GM23338 (cell line): ENCODE measurements at regions not wholly inside any gene's neighbourhood (a gene's known extent, or its start where the extent isn't known, plus 50 kb on each side); places are given as distances from the start of the nearest gene placed in this dataset.
A peak's percentile ranks its signal among the peaks of the same experiment; 100 is the strongest.

Experiments
- ATAC-seq: fragments of 200-7000 bp; cut with Tn5 transposase; 3 replicates; pipeline ENCODE4 v1.9.1; 2020
- DNase-seq: peaks from one replicate; pipeline ENCODE4 v3.0.0-alpha.2; 2015; ENCODE audit warnings: low spot score
- H2AFZ ChIP-seq: fragments of 200-600 bp; sonication (generic); 2 replicates; pipeline ENCODE4 v1.8.0; 2016; ENCODE audit warnings: antibody characterized with exemption, mild to moderate bottlenecking, moderate library complexity
- H3F3A ChIP-seq: fragments of 200-600 bp; sonication (generic); replicated peaks from 2 replicates; pipeline ENCODE4 v1.8.0; 2017; ENCODE audit warnings: antibody characterized with exemption, mixed run types, low read depth
- H3K27ac ChIP-seq: fragments of 200-600 bp; sonication (generic); 2 replicates; pipeline ENCODE4 v1.6.1; 2016; ENCODE audit warnings: low read depth
- H3K27me3 ChIP-seq: fragments of 200-600 bp; sonication (generic); 2 replicates; pipeline ENCODE4 v1.8.0; 2016; ENCODE audit warnings: mild to moderate bottlenecking, mixed run types, moderate library complexity; ENCODE audit not compliant: insufficient read depth
- H3K36me3 ChIP-seq: fragments of 200-600 bp; sonication (generic); 2 replicates; pipeline ENCODE4 v1.8.0; 2016; ENCODE audit warnings: mild to moderate bottlenecking; ENCODE audit not compliant: insufficient read depth
- H3K4me1 ChIP-seq: fragments of 200-600 bp; sonication (generic); 2 replicates; pipeline ENCODE4 v1.8.0; 2016; ENCODE audit warnings: mild to moderate bottlenecking, moderate library complexity; ENCODE audit not compliant: insufficient read depth
- H3K4me2 ChIP-seq: fragments of 200-600 bp; sonication (generic); 2 replicates; pipeline ENCODE4 v1.7.1; 2017; ENCODE audit warnings: mixed run types
- H3K4me3 ChIP-seq: fragments of 200-600 bp; sonication (generic); 2 replicates; pipeline ENCODE4 v1.6.1; 2016; ENCODE audit warnings: mixed run types
- H3K79me2 ChIP-seq: fragments of 200-600 bp; sonication (generic); replicated peaks from 2 replicates; pipeline ENCODE4 v1.8.0; 2017; ENCODE audit warnings: mild to moderate bottlenecking; ENCODE audit not compliant: insufficient read depth
- H3K9me2 ChIP-seq: fragments of 200-600 bp; sonication (generic); 2 replicates; pipeline ENCODE4 v1.8.0; 2017; ENCODE audit not compliant: insufficient read depth
- H4K20me1 ChIP-seq: fragments of 200-600 bp; sonication (generic); replicated peaks from 2 replicates; pipeline ENCODE4 v1.8.0; 2017; ENCODE audit warnings: mild to moderate bottlenecking; ENCODE audit not compliant: insufficient read depth
- H3K27ac Mint-ChIP-seq: 2 replicates; pipeline ENCODE4 v1.8.0; 2020; ENCODE audit warnings: inconsistent platforms, mild to moderate bottlenecking, moderate library complexity, mixed read lengths
- H3K27me3 Mint-ChIP-seq: 3 replicates; pipeline ENCODE4 v1.8.0; 2022; ENCODE audit warnings: low read depth, mild to moderate bottlenecking, moderate library complexity, mixed read lengths, inconsistent platforms; ENCODE audit not compliant: insufficient read depth, poor library complexity
- H3K36me3 Mint-ChIP-seq: 3 replicates; pipeline ENCODE4 v1.8.0; 2021; ENCODE audit warnings: low read depth, mild to moderate bottlenecking, inconsistent platforms, moderate library complexity, mixed read lengths
- H3K4me1 Mint-ChIP-seq: 3 replicates; pipeline ENCODE4 v1.8.0; 2020; ENCODE audit warnings: mild to moderate bottlenecking, inconsistent platforms, mixed read lengths
- H3K4me3 Mint-ChIP-seq: 3 replicates; pipeline ENCODE4 v1.8.0; 2021; ENCODE audit warnings: moderate library complexity, mild to moderate bottlenecking, inconsistent platforms, mixed read lengths
- H3K9me3 Mint-ChIP-seq: 3 replicates; pipeline ENCODE4 v1.8.0; 2020; ENCODE audit warnings: moderate library complexity, mild to moderate bottlenecking, inconsistent platforms, mixed read lengths
- CREB1 ChIP-seq: fragments of 250-450 bp; sonication (Bioruptor Pico); IDR thresholded peaks from 2 replicates; pipeline ENCODE4 v1.5.0; 2020; ENCODE audit warnings: low read depth, mild to moderate bottlenecking, moderate library complexity
- EZH2 ChIP-seq: fragments of 200-600 bp; sonication (generic); IDR thresholded peaks from one replicate; pipeline ENCODE4 v1.8.0; 2017; ENCODE audit warnings: antibody characterized with exemption, mild to moderate bottlenecking, low read depth; ENCODE audit not compliant: unreplicated experiment
- EZH2phosphoT487 ChIP-seq: fragments of 200-600 bp; sonication (generic); IDR thresholded peaks from one replicate; pipeline ENCODE4 v1.8.1; 2018; ENCODE audit warnings: antibody characterized with exemption; ENCODE audit not compliant: unreplicated experiment
- JUNB ChIP-seq: IDR thresholded peaks from one replicate; pipeline ENCODE4 v1.6.1; 2016; ENCODE audit warnings: antibody characterized with exemption; ENCODE audit not compliant: unreplicated experiment
- NANOG ChIP-seq: IDR thresholded peaks from 2 replicates; pipeline ENCODE4 v1.6.1; 2016; ENCODE audit warnings: antibody characterized with exemption, borderline replicate concordance
- POLR2AphosphoS5 ChIP-seq: IDR thresholded peaks from 2 replicates; pipeline ENCODE4 v1.6.1; 2016; ENCODE audit warnings: antibody characterized with exemption, low read depth
- STAT1 ChIP-seq: IDR thresholded peaks from one replicate; pipeline ENCODE4 v1.6.1; 2016; ENCODE audit warnings: antibody characterized with exemption; ENCODE audit not compliant: unreplicated experiment
- ZNF114 ChIP-seq: fragments of 250-450 bp; sonication (Bioruptor Pico); IDR thresholded peaks from 2 replicates; pipeline ENCODE4 v1.5.0; 2020; ENCODE audit warnings: mild to moderate bottlenecking, moderate library complexity
- ZNF331 ChIP-seq: fragments of 250-450 bp; sonication (Bioruptor Pico); IDR thresholded peaks from 2 replicates; pipeline ENCODE4 v1.5.0; 2020; ENCODE audit warnings: low read depth, mild to moderate bottlenecking, moderate library complexity
- TF ChIP-seq, protein P1 (sequence below): IDR thresholded peaks from 2 replicates; pipeline ENCODE4 v1.6.1; 2016; ENCODE audit warnings: antibody characterized with exemption
- TF ChIP-seq, protein P2 (sequence below): IDR thresholded peaks from one replicate; pipeline ENCODE4 v1.6.1; 2018; ENCODE audit warnings: antibody characterized with exemption; ENCODE audit not compliant: unreplicated experiment
- TF ChIP-seq, protein P3 (sequence below), 2 experiments: fragments of 200-600 bp in 1 of 2; sonication (generic) in 1 of 2; conservative IDR thresholded peaks; 2 replicates each; pipeline versions ENCODE4 v1.5.1 to v1.6.1; 2016 to 2017; ENCODE audit warnings: antibody characterized with exemption in 2 of 2, low read depth in 2 of 2, mild to moderate bottlenecking in 2 of 2, moderate library complexity in 1 of 2
- TF ChIP-seq, protein P4 (sequence below): fragments of 250-450 bp; sonication (Bioruptor Pico); IDR thresholded peaks from 2 replicates; pipeline ENCODE4 v1.5.0; 2020; ENCODE audit warnings: mild to moderate bottlenecking, moderate library complexity

DNA sequence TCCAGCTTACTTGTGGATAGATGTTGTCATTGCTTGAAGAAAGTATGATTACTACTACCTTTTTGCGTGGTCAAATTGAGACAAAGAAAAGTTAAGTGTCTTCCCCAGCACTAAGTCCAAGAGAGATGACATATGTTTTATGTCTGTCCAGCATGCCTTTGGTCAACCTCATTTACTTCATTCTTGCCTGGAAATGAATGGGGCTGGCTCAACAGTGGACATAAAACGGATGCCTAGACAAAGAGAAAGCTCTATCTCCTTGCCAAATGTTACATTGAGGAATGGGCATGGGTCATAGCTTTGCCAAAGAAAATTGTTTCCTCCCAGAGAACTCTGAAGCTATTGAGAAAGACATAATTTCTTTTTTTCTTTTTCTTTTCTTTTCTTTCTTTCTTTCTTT, 82.4 kb upstream of the PLPPR4 start:
- Histone ChIP-seq H3K4me1 (no peaks in the 10 kb centered on the region), H3K4me3 (no peak overlapping the region), H3K79me2 (no peaks in the 10 kb centered on the region), H3F3A (no peaks in the 10 kb centered on the region), H2AFZ (peak overlapping the region; percentile 67; the same call in 1 of the 2 replicates), H3K27ac (no peak overlapping the region), H3K27me3 (no peaks in the 10 kb centered on the region), H3K9me2 (no peaks in the 10 kb centered on the region), H4K20me1 (no peaks in the 10 kb centered on the region), H3K4me2 (no peak overlapping the region), H3K36me3 (no peaks in the 10 kb centered on the region)
- no peaks in the 10 kb centered on the region for H3K27me3 Mint-ChIP-seq
- H3K36me3 Mint-ChIP-seq: no peaks in the 10 kb centered on the region
- no peaks in the 10 kb centered on the region for H3K9me3 Mint-ChIP-seq
- ATAC-seq: no peak
- no peaks in the 10 kb centered on the region for H3K4me1 Mint-ChIP-seq
- no peak overlapping the region for H3K4me3 Mint-ChIP-seq
- no peak overlapping the region for H3K27ac Mint-ChIP-seq
- TF ChIP-seq, protein P1, sequence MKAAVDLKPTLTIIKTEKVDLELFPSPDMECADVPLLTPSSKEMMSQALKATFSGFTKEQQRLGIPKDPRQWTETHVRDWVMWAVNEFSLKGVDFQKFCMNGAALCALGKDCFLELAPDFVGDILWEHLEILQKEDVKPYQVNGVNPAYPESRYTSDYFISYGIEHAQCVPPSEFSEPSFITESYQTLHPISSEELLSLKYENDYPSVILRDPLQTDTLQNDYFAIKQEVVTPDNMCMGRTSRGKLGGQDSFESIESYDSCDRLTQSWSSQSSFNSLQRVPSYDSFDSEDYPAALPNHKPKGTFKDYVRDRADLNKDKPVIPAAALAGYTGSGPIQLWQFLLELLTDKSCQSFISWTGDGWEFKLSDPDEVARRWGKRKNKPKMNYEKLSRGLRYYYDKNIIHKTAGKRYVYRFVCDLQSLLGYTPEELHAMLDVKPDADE: no peak
- TF ChIP-seq POLR2AphosphoS5: no peak
- TF ChIP-seq EZH2: no peak
- TF ChIP-seq, protein P2, sequence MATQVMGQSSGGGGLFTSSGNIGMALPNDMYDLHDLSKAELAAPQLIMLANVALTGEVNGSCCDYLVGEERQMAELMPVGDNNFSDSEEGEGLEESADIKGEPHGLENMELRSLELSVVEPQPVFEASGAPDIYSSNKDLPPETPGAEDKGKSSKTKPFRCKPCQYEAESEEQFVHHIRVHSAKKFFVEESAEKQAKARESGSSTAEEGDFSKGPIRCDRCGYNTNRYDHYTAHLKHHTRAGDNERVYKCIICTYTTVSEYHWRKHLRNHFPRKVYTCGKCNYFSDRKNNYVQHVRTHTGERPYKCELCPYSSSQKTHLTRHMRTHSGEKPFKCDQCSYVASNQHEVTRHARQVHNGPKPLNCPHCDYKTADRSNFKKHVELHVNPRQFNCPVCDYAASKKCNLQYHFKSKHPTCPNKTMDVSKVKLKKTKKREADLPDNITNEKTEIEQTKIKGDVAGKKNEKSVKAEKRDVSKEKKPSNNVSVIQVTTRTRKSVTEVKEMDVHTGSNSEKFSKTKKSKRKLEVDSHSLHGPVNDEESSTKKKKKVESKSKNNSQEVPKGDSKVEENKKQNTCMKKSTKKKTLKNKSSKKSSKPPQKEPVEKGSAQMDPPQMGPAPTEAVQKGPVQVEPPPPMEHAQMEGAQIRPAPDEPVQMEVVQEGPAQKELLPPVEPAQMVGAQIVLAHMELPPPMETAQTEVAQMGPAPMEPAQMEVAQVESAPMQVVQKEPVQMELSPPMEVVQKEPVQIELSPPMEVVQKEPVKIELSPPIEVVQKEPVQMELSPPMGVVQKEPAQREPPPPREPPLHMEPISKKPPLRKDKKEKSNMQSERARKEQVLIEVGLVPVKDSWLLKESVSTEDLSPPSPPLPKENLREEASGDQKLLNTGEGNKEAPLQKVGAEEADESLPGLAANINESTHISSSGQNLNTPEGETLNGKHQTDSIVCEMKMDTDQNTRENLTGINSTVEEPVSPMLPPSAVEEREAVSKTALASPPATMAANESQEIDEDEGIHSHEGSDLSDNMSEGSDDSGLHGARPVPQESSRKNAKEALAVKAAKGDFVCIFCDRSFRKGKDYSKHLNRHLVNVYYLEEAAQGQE: no peak
- TF ChIP-seq ZNF114 (CRISPR knock-in tag): no peak
- TF ChIP-seq CREB1: no peak
- no peak for TF ChIP-seq ZNF331 (CRISPR knock-in tag)
- TF ChIP-seq, protein P3, sequence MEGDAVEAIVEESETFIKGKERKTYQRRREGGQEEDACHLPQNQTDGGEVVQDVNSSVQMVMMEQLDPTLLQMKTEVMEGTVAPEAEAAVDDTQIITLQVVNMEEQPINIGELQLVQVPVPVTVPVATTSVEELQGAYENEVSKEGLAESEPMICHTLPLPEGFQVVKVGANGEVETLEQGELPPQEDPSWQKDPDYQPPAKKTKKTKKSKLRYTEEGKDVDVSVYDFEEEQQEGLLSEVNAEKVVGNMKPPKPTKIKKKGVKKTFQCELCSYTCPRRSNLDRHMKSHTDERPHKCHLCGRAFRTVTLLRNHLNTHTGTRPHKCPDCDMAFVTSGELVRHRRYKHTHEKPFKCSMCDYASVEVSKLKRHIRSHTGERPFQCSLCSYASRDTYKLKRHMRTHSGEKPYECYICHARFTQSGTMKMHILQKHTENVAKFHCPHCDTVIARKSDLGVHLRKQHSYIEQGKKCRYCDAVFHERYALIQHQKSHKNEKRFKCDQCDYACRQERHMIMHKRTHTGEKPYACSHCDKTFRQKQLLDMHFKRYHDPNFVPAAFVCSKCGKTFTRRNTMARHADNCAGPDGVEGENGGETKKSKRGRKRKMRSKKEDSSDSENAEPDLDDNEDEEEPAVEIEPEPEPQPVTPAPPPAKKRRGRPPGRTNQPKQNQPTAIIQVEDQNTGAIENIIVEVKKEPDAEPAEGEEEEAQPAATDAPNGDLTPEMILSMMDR (conservative IDR thresholded peaks at IDR 0.05; ENCODE audit: low read depth in 2 of 2): no peak
- TF ChIP-seq STAT1: no peak
- TF ChIP-seq, protein P4, sequence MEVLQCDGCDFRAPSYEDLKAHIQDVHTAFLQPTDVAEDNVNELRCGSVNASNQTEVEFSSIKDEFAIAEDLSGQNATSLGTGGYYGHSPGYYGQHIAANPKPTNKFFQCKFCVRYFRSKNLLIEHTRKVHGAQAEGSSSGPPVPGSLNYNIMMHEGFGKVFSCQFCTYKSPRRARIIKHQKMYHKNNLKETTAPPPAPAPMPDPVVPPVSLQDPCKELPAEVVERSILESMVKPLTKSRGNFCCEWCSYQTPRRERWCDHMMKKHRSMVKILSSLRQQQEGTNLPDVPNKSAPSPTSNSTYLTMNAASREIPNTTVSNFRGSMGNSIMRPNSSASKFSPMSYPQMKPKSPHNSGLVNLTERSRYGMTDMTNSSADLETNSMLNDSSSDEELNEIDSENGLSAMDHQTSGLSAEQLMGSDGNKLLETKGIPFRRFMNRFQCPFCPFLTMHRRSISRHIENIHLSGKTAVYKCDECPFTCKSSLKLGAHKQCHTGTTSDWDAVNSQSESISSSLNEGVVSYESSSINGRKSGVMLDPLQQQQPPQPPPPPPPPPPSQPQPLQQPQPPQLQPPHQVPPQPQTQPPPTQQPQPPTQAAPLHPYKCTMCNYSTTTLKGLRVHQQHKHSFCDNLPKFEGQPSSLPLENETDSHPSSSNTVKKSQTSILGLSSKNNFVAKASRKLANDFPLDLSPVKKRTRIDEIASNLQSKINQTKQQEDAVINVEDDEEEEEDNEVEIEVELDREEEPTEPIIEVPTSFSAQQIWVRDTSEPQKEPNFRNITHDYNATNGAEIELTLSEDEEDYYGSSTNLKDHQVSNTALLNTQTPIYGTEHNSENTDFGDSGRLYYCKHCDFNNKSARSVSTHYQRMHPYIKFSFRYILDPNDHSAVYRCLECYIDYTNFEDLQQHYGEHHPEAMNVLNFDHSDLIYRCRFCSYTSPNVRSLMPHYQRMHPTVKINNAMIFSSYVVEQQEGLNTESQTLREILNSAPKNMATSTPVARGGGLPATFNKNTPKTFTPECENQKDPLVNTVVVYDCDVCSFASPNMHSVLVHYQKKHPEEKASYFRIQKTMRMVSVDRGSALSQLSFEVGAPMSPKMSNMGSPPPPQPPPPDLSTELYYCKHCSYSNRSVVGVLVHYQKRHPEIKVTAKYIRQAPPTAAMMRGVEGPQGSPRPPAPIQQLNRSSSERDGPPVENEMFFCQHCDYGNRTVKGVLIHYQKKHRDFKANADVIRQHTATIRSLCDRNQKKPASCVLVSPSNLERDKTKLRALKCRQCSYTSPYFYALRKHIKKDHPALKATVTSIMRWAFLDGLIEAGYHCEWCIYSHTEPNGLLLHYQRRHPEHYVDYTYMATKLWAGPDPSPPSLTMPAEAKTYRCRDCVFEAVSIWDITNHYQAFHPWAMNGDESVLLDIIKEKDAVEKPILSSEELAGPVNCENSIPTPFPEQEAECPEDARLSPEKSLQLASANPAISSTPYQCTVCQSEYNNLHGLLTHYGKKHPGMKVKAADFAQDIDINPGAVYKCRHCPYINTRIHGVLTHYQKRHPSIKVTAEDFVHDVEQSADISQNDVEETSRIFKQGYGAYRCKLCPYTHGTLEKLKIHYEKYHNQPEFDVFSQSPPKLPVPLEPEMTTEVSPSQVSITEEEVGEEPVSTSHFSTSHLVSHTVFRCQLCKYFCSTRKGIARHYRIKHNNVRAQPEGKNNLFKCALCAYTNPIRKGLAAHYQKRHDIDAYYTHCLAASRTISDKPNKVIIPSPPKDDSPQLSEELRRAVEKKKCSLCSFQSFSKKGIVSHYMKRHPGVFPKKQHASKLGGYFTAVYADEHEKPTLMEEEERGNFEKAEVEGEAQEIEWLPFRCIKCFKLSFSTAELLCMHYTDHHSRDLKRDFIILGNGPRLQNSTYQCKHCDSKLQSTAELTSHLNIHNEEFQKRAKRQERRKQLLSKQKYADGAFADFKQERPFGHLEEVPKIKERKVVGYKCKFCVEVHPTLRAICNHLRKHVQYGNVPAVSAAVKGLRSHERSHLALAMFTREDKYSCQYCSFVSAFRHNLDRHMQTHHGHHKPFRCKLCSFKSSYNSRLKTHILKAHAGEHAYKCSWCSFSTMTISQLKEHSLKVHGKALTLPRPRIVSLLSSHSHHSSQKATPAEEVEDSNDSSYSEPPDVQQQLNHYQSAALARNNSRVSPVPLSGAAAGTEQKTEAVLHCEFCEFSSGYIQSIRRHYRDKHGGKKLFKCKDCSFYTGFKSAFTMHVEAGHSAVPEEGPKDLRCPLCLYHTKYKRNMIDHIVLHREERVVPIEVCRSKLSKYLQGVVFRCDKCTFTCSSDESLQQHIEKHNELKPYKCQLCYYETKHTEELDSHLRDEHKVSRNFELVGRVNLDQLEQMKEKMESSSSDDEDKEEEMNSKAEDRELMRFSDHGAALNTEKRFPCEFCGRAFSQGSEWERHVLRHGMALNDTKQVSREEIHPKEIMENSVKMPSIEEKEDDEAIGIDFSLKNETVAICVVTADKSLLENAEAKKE: no peak
- TF ChIP-seq EZH2phosphoT487: no peak
- TF ChIP-seq NANOG: no peak
- TF ChIP-seq JUNB: no peak
- no peak for DNase-seq
